T-cell (primary cell): ENCODE measurements at regions not wholly inside any gene's neighbourhood (a gene's known extent, or its start where the extent isn't known, plus 50 kb on each side); places are given as distances from the start of the nearest gene placed in this dataset.
"Not testable (repeated sequence)": the region's sequence is repeated elsewhere in the genome, so short reads cannot be mapped to it uniquely, and the experiment has no call there.

Experiments
- ATAC-seq, 4 experiments: fragments of 200-7000 bp in 3 of 4; fragments of 150-1000 bp in 1 of 4; cut with Tn5 transposase; replicated peaks in 1 of 4; 1 replicate in 3 of 4; 2 replicates in 1 of 4; pipeline ENCODE4 v1.10.0; 2021; ENCODE audit warnings: moderate library complexity in 3 of 4, mild to moderate bottlenecking in 2 of 4, moderate number of reproducible peaks in 1 of 4
- CTCF ChIA-PET, 2 donors: fragments of 300-600 bp; sonication (Branson Sonifier 250); formaldehyde crosslinking; loops; one replicate each; lab custom pipeline; 2022; ENCODE audit warnings: antibody characterized with exemption in 2 of 2; lab: Charles Lee
- POLR2A ChIA-PET, 2 donors: fragments of 300-600 bp; sonication (Branson Sonifier 250); formaldehyde crosslinking; loops; one replicate each; lab custom pipeline; 2022; ENCODE audit warnings: antibody characterized with exemption in 2 of 2; lab: Charles Lee
- DNase-seq, 35 experiments: peaks; one replicate each; pipeline versions ENCODE4 v3.0.0 to v3.0.0-alpha.2; 2013 to 2023
- H3K27ac ChIP-seq: one replicate; pipeline ENCODE4 v1.5.1; 2013; ENCODE audit warnings: low read length
- H3K27me3 ChIP-seq, 2 experiments: replicated peaks in 1 of 2; 1 replicate in 1 of 2; 2 replicates in 1 of 2; pipeline versions ENCODE4 v1.6.1 to v1.7.0; 2013; ENCODE audit warnings: low read length in 1 of 2, mixed read lengths in 1 of 2; ENCODE audit not compliant: control insufficient read depth in 2 of 2, insufficient read depth in 2 of 2; ENCODE audit errors: extremely low read depth in 1 of 2
- H3K36me3 ChIP-seq, 2 donors: 1 replicate in 1 of 2; 2 replicates in 1 of 2; pipeline versions ENCODE4 v1.6.1 to v1.7.0; 2013; ENCODE audit warnings: low read length in 1 of 2; ENCODE audit not compliant: control insufficient read depth in 2 of 2, insufficient read depth in 1 of 2; ENCODE audit errors: extremely low read depth in 1 of 2
- H3K4me1 ChIP-seq, 2 experiments: 1 replicate in 1 of 2; 2 replicates in 1 of 2; pipeline versions ENCODE4 v1.6.1 to v1.7.0; 2013; ENCODE audit warnings: low read length in 2 of 2, mixed read lengths in 1 of 2; ENCODE audit not compliant: insufficient read depth in 2 of 2, control insufficient read depth in 1 of 2; ENCODE audit errors: extremely low read depth in 1 of 2
- H3K4me3 ChIP-seq, 2 donors: 1 replicate in 1 of 2; 2 replicates in 1 of 2; pipeline versions ENCODE4 v1.5.1 to v1.7.0; 2013; ENCODE audit warnings: mild to moderate bottlenecking in 2 of 2, low read length in 1 of 2, moderate library complexity in 1 of 2; ENCODE audit not compliant: control insufficient read depth in 1 of 2; ENCODE audit errors: extremely low read depth in 1 of 2
- H3K9me3 ChIP-seq: 2 replicates; pipeline ENCODE4 v1.7.0; 2013
- H3K27ac Mint-ChIP-seq, 2 donors: one replicate each; pipeline ENCODE4 v1.8.0; 2020 to 2021; ENCODE audit warnings: mild to moderate bottlenecking in 2 of 2, mixed read lengths in 2 of 2
- H3K27me3 Mint-ChIP-seq, 2 donors: one replicate each; pipeline ENCODE4 v1.8.0; 2021 to 2022; ENCODE audit warnings: mixed read lengths in 2 of 2
- H3K36me3 Mint-ChIP-seq: one replicate; pipeline ENCODE4 v1.8.0; 2021; ENCODE audit warnings: mixed read lengths
- H3K4me1 Mint-ChIP-seq, 3 donors: one replicate each; pipeline ENCODE4 v1.8.0; 2020 to 2022; ENCODE audit warnings: mixed read lengths in 3 of 3, mild to moderate bottlenecking in 1 of 3
- H3K4me3 Mint-ChIP-seq, 3 donors: one replicate each; pipeline ENCODE4 v1.8.0; 2020 to 2022; ENCODE audit warnings: mild to moderate bottlenecking in 3 of 3, mixed read lengths in 3 of 3, moderate library complexity in 3 of 3
- H3K9me3 Mint-ChIP-seq, 3 donors: one replicate each; pipeline ENCODE4 v1.8.0; 2020 to 2022; ENCODE audit warnings: mixed read lengths in 3 of 3
- WGBS: methylation state at CpG from one replicate; pipeline ENCODE4 v1.1.5; 2013; ENCODE audit warnings: missing lambda C conversion rate; ENCODE audit not compliant: insufficient coverage; 5-methylcytosine and 5-hydroxymethylcytosine counted together

- Mint-ChIP-seq H3K4me1 (no peaks in the 10 kb centered on the region), H3K4me3 (no peak overlapping the region), H3K27ac (no peak overlapping the region), H3K36me3 (no peaks in the 10 kb centered on the region), H3K27me3 (no peaks in the 10 kb centered on the region), H3K9me3 (peaks cover 18 to 21% (median 21%) of the 10 kb centered on the region in 3 donors)
- H3K27me3 ChIP-seq = no peaks in the 10 kb centered on the region
- no peak for DNase-seq
- H3K36me3 ChIP-seq = no peaks in the 10 kb centered on the region
- H3K9me3 ChIP-seq = no peaks in the 10 kb centered on the region
- peaks cover 0 to 4% of the 10 kb centered on the region in 2 experiments for H3K4me1 ChIP-seq
- H3K27ac ChIP-seq = no peak overlapping the region
- WGBS = no CpG with 5 or more reads among the region's 2 CpGs
- ChIA-PET CTCF (no interaction called here), POLR2A (interaction anchor here in 1 of 2 donors (0.8 kb wide), 1 partner anchor 63 kb away, joined by 3 read pairs; no protein-coding TSS in a partner anchor)
- ATAC-seq = no peak
- H3K4me3 ChIP-seq = no peak overlapping the region
Observed at GRCh38 chr2:139424101-139424500, 643.9 kb upstream of the NXPH2 start.

- POLR2A ChIA-PET = no interaction called here
- Mint-ChIP-seq H3K4me1 (no peaks in the 10 kb centered on the region), H3K9me3 (peaks cover 15 to 29% (median 18%) of the 10 kb centered on the region in 3 donors), H3K36me3 (no peaks in the 10 kb centered on the region), H3K27ac (no peak overlapping the region), H3K4me3 (no peak overlapping the region), H3K27me3 (no peaks in the 10 kb centered on the region)
- WGBS = 41% methylated on average over 6 of the region's 8 CpGs
- CTCF ChIA-PET = no interaction called here
- no peaks in the 10 kb centered on the region for H3K36me3 ChIP-seq
- H3K27ac ChIP-seq = no peak overlapping the region
- H3K9me3 ChIP-seq = no peaks in the 10 kb centered on the region
- no peak for ATAC-seq
- no peaks in the 10 kb centered on the region for H3K27me3 ChIP-seq
- no peak for DNase-seq
- no peaks in the 10 kb centered on the region for H3K4me1 ChIP-seq
- H3K4me3 ChIP-seq = no peak overlapping the region
Observed at GRCh38 chr2:139411236-139411635, 631.0 kb upstream of the NXPH2 start.

DNA sequence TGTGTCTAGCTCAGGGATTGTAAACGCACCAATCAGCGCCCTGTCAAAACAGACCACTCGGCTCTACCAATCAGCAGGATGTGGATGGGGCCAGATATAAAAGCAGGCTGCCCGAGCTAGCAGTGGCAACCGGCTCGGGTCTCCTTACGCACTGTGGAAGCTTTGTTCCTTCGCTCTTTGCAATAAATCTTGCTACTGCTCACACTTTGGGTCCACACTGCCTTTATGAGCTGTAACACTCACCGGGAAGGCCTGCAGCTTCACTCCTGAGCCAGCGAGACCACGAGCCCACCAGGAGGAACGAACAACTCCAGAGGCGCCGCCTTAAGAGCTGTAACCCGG lies 630.6 kb upstream of the NXPH2 start:
- H3K36me3 Mint-ChIP-seq, ATAC-seq, DNase-seq, H3K4me3 ChIP-seq, POLR2A ChIA-PET, H3K36me3 ChIP-seq, H3K27me3 ChIP-seq, H3K27ac Mint-ChIP-seq, H3K9me3 ChIP-seq, H3K4me1 Mint-ChIP-seq, H3K27me3 Mint-ChIP-seq, H3K27ac ChIP-seq, H3K4me1 ChIP-seq, CTCF ChIA-PET, H3K4me3 Mint-ChIP-seq: not testable (repeated sequence)
- WGBS = 50% methylated on average over 13 of the region's 15 CpGs
- H3K9me3 Mint-ChIP-seq = peaks cover 15 to 29% (median 18%) of the 10 kb centered on the region in 3 donors

DNA sequence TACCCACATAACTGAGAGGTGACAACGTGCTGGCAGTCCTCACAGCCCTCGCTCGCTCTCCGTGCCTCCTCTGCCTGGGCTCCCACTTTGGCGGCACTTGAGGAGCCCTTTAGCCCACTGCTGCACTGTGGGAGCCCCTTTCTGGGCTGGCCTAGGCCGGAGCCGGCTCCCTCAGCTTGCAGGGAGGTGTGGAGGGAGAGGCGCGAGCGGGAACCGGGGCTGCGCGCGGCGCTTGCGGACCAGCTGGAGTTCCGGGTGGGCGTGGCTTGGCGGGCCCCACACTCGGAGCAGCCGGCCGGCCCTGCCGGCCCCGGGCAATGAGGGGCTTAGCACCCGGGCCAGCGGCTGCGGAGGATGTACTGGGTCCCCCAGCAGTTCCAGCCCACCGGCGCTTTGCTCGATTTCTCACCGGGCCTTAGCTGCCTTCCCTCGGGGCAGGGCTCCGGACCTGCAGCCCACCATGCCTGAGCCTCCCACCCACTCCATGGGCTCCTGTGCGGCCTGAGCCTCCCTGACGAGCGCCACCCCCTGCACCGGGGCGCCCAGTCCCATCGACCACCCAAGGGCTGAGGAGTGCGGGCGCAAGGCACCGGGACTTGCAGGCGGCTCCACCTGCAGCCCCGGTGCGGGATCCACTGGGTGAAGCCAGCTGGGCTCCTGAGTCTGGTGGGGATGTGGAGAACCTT lies 630.1 kb upstream of the NXPH2 start:
- H3K4me3 ChIP-seq, ATAC-seq, POLR2A ChIA-PET, H3K27ac Mint-ChIP-seq, H3K9me3 ChIP-seq, H3K4me3 Mint-ChIP-seq, H3K27ac ChIP-seq, H3K36me3 ChIP-seq, H3K36me3 Mint-ChIP-seq, H3K4me1 Mint-ChIP-seq, H3K4me1 ChIP-seq, CTCF ChIA-PET, H3K27me3 Mint-ChIP-seq, DNase-seq, H3K27me3 ChIP-seq: not testable (repeated sequence)
- H3K9me3 Mint-ChIP-seq = peaks cover 15 to 31% (median 20%) of the 10 kb centered on the region in 3 donors
- 95% methylated on average over 19 of the region's 45 CpGs for WGBS

DNA sequence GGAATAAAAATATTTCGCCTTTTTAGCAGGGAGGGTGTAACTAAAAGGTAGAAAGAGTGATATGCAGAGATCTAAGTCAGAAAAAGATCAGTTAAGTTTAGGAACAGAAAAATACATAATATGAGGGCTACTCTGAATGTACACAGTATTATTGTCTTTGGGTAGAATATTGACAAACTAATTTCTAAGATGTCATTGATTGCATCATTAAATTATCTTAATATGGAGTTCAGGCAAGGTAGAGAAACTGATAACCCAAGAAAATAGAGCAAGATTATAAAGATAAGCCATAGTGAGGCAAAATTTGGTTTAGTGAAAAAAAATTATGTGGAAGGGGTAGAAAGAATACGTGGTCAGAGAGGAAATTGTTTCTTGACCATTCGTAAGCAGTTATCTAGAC lies 629.0 kb upstream of the NXPH2 start:
- H3K4me3 Mint-ChIP-seq = no peak overlapping the region
- no peak for ATAC-seq
- no peaks in the 10 kb centered on the region for H3K27me3 Mint-ChIP-seq
- H3K9me3 Mint-ChIP-seq = peaks cover 15 to 24% (median 16%) of the 10 kb centered on the region in 3 donors
- no peak for DNase-seq
- H3K4me1 ChIP-seq = no peaks in the 10 kb centered on the region
- WGBS = 60% methylated on average over 2 of the region's 3 CpGs
- H3K4me1 Mint-ChIP-seq = no peaks in the 10 kb centered on the region
- H3K27ac ChIP-seq = no peak overlapping the region
- H3K36me3 ChIP-seq = no peaks in the 10 kb centered on the region
- H3K27me3 ChIP-seq = no peaks in the 10 kb centered on the region
- no peak overlapping the region for H3K27ac Mint-ChIP-seq
- POLR2A ChIA-PET = no interaction called here
- H3K36me3 Mint-ChIP-seq = no peaks in the 10 kb centered on the region
- no peak overlapping the region for H3K4me3 ChIP-seq
- CTCF ChIA-PET = no interaction called here
- H3K9me3 ChIP-seq = no peaks in the 10 kb centered on the region

- no peaks in the 10 kb centered on the region for H3K36me3 ChIP-seq
- Mint-ChIP-seq H3K4me1 (no peaks in the 10 kb centered on the region), H3K9me3 (peaks cover 17 to 26% (median 19%) of the 10 kb centered on the region in 3 donors), H3K27me3 (no peaks in the 10 kb centered on the region), H3K27ac (no peak overlapping the region), H3K36me3 (no peaks in the 10 kb centered on the region), H3K4me3 (no peak overlapping the region)
- ChIA-PET CTCF (interaction anchor here in 1 of 2 donors (0.7 kb wide), 1 partner anchor 185 kb away, joined by 3 read pairs; no protein-coding TSS in a partner anchor), POLR2A (no interaction called here)
- no CpG with 5 or more reads among the region's 2 CpGs for WGBS
- H3K27ac ChIP-seq = no peak overlapping the region
- no peaks in the 10 kb centered on the region for H3K4me1 ChIP-seq
- DNase-seq = no peak
- ATAC-seq = no peak
- H3K4me3 ChIP-seq = no peak overlapping the region
- H3K9me3 ChIP-seq = no peaks in the 10 kb centered on the region
- H3K27me3 ChIP-seq = no peaks in the 10 kb centered on the region
Observed at GRCh38 chr2:139403948-139404347, 623.8 kb upstream of the NXPH2 start.
